ENCODE measurements at regions not wholly inside any gene's neighbourhood (a gene's known extent, or its start where the extent isn't known, plus 50 kb on each side); places are given as distances from the start of the nearest gene placed in this dataset.
"Not testable (repeated sequence)": the region's sequence is repeated elsewhere in the genome, so short reads cannot be mapped to it uniquely, and the experiment has no call there.

DNA sequence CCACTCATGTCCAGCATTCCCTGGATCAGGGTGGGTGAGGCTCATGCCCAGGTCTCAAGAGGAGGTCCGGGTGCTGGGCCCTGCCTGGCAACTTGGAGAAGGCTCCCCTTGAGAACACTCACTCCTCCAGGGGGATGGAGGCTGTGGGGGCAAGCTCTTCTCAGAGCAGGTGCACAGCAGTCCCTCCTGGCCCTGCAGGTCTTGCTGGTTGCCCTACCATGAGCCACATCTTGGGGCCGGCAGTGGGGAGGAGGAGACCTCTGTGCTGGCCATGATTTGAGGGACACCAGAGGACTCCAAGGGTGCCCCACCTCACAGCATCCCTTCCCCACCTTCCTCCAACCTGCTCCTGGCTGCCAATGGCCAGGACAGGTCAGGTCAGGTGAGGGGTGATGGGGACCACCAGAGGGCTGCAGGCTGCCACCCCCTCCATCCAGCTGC is 87.4 kb upstream of the RET start:
- DNase-seq: no peak

GRCh38 chr10:42990016-42990720 is 86.7 kb upstream of the RET start:
- DNase-seq: no peak

- DNase-seq: no peak
Observed at GRCh38 chr10:42990721-42991441, 86.0 kb upstream of the RET start.

- DNase-seq: no peak
Observed at GRCh38 chr10:42991442-42992098, 85.3 kb upstream of the RET start.

GRCh38 chr10:42992156-42992956 is 84.5 kb upstream of the RET start:
- no peak for DNase-seq

- no peak for DNase-seq
Observed at GRCh38 chr10:42992957-42993390, 83.9 kb upstream of the RET start.

DNA sequence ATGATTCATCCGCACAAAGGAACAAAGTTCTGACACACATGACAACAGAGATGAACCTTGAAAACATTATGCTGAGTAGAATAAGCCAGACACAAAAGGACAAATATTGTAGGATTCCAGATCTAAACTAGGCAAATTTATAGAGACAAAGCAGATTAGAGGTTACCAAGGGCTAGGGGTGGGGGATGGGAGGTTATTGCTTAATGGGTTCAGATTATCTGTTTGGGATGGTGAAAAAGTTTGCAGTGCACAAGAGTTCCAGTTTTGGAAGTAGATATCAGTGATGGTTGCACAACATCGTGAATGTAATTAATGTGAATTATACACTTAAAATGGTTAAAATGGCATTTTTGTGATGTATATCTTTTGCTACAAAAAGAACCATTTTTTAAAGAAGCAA is 82.0 kb upstream of the RET start:
- DNase-seq: not testable (repeated sequence)

- no peak for DNase-seq
Observed at GRCh38 chr10:42995537-42995936, 81.3 kb upstream of the RET start.

- DNase-seq: no peak
Observed at GRCh38 chr10:42996588-42996987, 80.3 kb upstream of the RET start.

GRCh38 chr10:42997151-42997848 is 79.6 kb upstream of the RET start:
- no peak for DNase-seq

GRCh38 chr10:42997849-42998165 is 79.1 kb upstream of the RET start:
- DNase-seq: no peak

- DNase-seq: no peak
Observed at GRCh38 chr10:42998481-42999384, 78.1 kb upstream of the RET start.

DNA sequence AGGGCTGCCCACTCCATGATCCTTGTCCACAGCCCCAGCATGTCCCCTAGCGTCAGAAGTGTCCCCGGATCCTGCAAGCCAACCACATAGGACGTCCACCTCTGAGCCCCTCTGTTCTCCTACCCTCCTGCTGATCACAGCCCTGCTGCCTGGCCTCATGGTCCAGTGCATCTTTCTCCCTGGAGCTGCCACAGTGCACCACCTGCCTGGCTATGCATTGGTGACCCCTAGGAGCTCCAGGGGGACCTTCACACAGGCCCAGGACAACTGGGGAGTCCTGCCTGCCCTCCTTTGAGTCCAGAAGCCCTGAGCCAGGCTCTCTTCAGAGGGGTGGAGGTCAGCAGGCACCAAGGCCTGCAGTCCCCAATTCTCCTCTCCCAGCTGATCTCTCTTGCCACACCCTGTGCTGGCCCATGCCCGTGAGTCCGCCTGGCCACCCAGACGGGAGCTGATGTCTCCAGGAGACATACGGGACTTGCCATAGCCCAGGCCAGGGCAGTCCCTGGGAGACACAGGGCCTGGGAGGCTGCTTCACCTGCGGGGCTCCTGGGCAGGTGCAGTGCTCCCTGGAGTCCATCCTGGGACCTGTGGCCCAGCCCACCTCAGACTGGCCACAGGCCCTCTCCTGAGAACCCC is 77.4 kb upstream of the RET start:
- DNase-seq: no peak

DNA sequence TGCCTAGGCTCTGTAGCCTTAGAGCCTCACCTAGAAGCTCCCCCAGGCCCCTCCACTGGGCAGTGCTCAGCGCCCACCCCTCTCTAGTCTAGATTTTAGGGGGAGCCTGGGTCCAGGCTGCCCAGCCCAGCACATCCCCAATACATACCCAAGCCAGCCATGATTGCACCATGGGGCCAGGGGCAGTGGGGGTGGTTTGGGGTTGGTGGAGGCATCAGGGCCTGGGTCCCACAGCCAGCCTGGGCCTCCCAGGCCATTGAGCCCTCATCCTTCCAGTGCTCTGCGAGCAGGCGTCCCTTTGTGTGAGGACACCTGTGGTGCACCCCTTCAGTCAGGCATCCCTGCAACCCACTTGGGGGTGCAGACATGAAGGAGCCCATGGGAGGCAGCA is 76.9 kb upstream of the RET start:
- DNase-seq: no peak

DNA sequence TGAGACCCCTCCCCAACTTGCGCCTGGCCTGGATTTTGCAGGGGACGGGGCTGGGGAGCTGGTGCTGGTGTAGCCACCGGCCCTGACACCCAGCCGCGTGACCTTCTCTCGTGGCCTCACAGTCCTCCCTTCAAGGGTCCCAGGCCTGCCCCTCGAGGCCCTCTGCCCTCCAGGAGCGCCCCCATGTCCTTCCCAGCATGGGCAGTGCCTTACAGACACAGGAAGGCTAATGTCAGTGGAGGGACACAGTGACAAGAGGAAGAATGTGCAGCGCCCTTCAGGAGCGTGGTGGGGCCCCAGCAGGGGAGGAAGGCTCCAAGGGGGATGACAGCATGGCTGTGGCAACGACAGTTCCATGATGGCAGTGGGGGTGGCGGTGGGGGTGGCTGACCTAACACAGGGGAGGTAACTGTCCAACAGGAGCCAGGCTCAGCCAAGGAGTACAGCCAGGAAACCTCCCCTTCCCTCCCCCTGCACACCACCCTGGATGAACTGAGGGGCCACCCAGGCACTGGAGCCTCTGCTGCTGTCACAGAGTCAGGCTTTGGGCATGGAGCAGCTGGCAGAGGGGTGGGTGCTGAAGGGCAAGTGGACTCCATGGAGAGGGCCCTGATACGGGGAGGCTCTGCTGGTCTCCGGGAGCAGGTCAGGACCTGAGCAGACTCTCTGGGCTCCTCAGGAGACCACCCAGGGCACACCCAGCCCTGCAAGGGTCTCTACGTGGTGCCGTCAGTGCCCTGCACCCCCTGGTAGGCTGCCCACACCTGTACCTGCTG is 76.0 kb upstream of the RET start:
- no peak for DNase-seq

- no peak for DNase-seq
Observed at GRCh38 chr10:43001427-43001795, 75.5 kb upstream of the RET start.

DNA sequence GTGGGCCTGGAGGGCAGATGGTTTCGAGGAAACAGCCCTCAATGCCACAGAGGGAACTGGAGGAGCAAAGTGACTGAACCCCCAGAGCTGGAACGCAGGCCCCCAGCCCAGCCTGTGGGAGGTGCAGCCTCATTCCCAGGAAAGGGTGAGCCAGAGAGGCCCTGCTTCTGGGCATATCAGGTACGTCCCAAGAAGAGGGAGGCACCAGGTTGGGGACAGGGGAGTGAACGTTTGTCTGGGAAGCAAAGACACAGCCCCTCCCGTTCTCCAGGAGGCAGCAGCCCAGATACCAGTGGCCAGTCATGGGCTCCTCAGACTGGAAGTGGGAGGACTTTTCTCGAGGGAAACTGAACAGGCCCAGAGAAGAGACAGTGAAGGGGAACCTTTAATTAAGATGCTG is 74.3 kb upstream of the RET start:
- DNase-seq: no peak

DNA sequence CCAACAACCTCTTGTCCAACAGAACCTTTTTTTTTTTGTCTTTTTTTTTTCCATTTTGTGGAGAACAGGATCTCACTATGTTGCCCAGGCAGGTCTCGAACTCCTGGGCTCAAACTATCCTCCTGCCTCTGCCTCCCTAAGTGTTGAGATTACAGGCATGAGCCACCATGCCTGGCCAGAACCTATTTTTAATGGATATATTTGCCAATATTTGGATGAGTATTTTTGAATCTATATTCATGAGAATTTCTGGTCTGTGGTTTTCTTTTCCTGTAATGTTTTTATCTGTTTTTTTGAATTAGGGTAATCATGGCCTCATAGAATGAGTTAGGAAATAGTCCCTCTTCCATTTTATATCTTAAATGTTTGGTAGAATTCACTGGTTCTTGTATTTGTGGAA is 70.4 kb upstream of the RET start:
- no peak for DNase-seq

DNA sequence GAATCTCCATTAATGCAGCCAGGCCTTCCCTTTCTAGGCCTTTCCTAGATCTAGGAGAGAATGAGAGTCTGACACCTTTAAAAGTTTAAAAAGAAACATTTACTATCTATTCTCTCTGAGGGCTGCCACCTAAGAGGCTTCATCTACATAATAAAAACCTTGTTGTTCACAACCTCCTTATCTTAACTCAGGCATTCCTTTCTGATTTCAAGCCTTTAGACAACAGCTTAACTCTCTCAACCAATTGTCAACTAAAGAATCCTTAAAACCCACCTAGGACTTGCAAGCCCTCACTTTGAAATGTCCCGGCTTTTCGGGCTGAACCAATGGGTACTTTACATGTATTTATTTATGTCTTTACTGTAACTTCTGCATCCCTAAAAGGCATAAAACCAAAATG is 64.3 kb upstream of the RET start:
- no peak for DNase-seq

GRCh38 chr10:43013065-43013464 is 63.8 kb upstream of the RET start:
- no peak for DNase-seq
